ENCODE measurements at regions not wholly inside any gene's neighbourhood (a gene's known extent, or its start where the extent isn't known, plus 50 kb on each side); places are given as distances from the start of the nearest gene placed in this dataset.
"Not testable (repeated sequence)": the region's sequence is repeated elsewhere in the genome, so short reads cannot be mapped to it uniquely, and the experiment has no call there.

DNA sequence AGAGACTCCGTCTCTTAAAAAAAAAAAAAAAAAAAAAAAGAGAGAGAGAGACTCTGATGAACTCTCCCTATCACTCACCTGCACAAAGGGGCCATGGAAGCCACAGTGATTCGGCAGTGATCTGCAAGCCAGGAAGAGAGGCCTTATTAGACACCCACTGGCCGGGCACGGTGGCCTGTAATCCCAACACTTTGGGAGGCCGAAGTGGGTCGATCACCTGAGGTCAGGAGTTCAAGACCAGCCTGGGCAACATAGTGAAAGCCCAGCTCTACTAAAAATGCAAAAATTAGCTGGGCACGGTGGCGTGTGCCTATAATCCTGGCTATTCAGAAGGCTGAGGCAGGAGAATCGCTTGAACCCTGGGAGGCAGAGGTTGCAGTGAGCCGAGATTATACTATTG is 198.5 kb upstream of the WSCD1 start:
- DNase-seq = no peak

DNA sequence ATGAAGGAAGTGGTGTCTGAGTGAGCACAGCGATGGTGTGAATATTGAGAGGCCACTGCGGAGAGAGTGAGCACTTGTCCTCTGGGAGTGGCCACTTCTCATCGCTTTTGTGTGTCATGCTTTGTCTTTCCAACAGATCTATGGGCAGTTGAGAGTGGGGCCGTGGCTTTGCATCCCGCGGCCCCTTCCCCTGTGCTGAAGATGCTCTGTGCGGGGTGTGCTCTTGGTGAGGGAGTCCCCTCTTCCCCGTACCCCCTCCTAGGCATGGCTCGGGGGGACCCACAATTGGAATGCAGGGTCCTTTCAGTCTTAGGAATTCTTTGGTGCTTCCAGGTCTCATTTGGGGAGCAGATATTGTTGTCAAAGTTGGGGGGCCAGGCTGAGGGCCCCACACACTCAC is 197.3 kb upstream of the WSCD1 start:
- no peak for DNase-seq

- no peak for DNase-seq
Measured at GRCh38 chr17:5873781-5874180, 196.4 kb upstream of the WSCD1 start.

DNA sequence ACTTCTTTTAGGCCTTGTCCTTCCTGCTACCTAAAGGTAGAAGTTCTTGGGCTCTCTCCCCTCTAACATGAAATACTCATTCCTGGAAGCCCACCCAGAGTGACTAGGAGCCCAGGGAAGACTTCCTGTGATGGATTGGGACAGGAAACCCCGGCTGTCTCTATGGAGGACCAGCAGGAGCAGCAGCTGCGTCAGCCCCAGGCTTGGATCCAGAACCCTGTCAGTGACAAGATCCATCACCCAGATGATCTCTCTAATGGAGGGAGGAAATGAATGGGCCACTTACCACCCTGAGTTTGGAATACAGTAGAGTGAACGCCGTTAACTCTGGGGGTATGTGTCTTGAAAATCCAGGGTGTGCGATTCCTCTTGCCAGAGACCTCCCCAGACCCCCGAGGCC is 195.7 kb upstream of the WSCD1 start:
- DNase-seq = no peak

DNA sequence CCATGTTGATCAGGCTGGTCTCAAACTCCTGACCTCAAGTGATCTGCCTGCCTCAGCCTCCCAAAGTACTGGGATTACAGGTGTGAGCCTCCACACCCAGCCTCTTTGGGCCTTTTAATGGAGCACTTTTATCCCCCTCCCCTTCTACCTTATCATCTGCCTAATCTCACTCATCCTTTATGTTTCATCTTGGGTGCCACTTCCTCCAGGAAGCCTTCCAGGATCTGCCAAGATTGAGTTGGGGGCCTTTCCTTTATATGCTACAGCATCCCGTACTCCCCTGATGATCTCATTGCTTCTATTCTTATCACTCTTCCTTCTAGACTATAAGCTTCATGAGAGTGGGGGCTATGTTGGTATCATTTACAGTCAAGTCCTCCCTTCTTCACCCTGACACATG is 192.8 kb upstream of the WSCD1 start:
- DNase-seq = no peak

- DNase-seq = no peak
Measured at GRCh38 chr17:5877948-5878347, 192.2 kb upstream of the WSCD1 start.

- no peak for DNase-seq
Measured at GRCh38 chr17:5881849-5882248, 188.3 kb upstream of the WSCD1 start.

DNA sequence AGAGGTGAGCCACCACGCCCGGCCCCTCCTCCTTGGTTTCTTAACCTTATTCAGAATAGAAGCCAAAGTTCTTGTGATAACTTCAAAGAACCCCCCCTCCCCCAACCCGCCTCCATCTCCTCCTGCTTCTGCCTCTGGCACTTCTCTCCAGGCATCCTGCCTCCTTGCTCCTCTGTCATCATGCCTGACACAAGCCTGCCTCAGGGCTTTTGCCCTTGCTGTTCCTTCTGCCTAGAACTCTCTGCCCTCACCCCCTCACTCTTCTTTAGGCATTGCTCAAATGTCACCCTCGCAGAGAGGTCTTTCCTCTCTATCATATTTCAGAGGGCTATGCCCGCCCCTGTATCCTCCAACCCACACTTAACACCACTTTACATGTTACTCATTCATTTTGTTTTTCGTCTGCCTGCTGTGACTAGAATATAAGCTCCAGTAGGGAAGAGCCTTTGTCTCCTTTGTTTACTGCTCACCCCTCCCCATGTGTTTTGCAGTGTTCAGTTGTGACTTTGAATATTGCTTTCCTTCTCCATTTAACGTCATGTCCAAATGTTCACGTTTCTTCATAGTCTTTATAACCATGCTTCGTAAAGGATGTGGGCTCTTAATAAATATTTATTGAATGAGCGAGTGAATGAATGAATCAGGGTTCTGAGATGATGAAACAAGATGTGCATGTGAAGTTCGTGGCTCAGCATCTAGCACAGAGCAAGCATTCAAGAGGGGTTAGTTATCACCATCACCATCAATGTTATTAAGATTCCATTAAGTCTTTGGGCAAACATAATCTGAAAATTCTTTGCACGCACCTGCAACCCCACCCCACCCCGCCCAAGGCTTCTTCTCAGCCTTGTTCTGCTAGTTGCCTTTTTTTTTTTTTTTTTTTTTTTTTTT is 186.2 kb upstream of the WSCD1 start:
- DNase-seq = no peak

DNA sequence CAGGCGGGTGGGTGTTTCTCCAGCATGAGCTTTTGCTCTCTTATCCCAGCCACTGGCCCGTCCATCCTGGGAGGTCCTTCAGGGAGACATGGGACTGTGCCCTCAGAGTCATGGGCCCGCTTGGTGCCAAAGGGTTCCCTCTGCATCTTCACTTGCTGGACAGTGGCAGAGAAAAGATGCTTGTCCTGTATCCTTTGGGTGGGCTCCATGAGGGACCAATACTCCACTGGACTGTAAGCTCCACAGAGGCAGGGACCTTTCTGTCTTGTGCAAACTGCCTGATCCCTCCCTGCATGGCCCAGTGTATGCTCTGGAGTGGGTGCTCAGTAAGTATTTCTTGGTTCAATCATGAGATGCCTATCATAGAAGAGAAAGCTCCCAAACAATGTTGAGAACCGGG is 184.8 kb upstream of the WSCD1 start:
- no peak for DNase-seq

DNA sequence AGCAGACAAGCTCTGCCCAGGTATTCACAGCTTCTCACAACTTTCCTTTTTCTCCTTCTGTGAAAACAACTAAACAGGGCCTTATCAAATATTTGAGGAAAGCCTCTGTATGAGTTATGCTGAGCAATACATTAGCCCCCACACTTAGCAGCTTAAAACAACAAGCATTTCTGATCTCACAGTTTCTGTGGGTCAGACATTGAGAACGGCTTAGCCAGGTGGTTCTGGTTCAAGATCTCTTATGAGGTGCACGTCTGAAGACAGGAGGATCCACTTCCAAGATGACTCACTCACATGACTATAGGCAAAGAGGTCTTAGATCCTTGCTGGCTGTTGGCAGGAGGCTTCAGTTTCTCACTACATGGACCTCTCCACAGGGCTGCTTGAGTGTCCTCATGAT is 181.4 kb upstream of the WSCD1 start:
- DNase-seq = no peak

DNA sequence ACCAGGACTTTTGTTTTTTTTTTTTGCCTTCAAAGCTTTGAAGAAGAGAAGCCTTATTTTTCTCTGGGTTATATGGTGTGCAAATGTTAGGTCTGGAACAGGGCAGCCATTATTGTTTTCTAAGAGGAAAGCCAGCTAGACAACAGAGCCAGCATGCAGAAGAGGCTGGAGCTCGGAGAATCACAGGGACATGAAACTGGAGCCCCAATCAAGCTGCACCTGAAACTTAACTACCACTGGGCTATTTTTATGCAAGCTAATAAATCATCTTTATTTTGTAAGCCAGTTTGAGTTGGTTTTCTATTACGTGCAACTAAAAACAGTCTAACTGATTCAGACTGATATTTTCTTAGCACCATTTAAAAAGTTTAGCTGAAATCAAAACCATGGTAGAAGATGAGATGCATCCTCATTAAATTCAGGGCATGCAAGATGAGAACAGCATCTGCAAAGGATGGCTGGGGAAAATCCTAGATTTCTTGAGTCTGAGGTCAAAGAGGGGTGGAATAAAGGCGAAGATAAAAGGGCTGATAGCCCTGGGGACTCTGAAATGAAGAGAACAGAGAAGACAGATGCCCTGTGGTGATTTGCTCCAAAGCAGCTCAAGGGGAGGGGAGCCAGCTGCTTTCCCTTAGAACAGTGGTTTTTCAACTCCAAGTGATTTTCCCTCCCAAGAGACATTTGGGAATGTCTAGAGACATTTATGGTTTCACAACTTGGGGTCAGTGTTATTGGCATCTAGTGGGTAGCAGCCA is 177.1 kb upstream of the WSCD1 start:
- DNase-seq = no peak

DNA sequence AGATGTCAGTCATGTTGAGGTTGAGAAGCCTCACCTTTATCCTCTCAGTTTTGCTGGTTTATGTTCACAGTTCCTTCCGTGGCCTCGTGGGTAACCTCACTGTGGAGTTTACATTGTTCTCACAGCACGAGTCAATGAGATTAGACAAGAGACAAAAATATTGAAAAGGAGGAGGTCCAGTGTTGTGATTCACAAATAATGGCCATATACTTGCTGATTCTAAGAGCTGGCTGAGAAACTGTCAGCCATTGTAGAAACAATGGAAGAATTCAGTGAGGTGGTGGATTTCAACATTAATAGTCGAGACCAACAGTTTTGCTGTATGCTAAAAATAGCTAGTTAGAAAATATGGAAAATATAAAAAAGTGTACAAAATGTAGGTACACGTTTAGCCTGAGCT is 176.4 kb upstream of the WSCD1 start:
- no peak for DNase-seq

GRCh38 chr17:5895276-5895675 is 174.9 kb upstream of the WSCD1 start:
- DNase-seq = no peak

GRCh38 chr17:5896215-5896614 is 174.0 kb upstream of the WSCD1 start:
- DNase-seq = no peak

GRCh38 chr17:5897275-5897911 is 172.8 kb upstream of the WSCD1 start:
- DNase-seq = no peak

DNA sequence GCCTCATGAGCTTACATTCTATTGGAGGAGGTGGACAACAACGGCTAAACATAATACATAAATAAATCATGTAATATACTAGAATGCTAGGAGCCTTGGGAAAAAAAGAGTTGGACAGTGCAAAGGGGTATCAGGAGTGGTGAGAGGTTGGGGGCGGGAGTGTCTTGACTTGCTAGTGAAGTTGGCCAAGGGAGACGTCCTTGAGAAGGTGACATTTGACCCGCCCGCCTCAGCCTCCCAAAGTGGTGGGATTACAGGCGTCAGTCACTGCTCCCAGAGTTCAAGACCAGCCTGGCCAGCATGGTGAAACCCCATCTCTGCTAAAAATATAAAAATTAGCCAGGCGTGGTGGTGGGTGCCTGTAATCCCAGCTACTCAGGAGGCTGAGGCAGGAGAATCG is 172.2 kb upstream of the WSCD1 start:
- DNase-seq = not testable (repeated sequence)

- no peak for DNase-seq
Measured at GRCh38 chr17:5898406-5898805, 171.8 kb upstream of the WSCD1 start.

DNA sequence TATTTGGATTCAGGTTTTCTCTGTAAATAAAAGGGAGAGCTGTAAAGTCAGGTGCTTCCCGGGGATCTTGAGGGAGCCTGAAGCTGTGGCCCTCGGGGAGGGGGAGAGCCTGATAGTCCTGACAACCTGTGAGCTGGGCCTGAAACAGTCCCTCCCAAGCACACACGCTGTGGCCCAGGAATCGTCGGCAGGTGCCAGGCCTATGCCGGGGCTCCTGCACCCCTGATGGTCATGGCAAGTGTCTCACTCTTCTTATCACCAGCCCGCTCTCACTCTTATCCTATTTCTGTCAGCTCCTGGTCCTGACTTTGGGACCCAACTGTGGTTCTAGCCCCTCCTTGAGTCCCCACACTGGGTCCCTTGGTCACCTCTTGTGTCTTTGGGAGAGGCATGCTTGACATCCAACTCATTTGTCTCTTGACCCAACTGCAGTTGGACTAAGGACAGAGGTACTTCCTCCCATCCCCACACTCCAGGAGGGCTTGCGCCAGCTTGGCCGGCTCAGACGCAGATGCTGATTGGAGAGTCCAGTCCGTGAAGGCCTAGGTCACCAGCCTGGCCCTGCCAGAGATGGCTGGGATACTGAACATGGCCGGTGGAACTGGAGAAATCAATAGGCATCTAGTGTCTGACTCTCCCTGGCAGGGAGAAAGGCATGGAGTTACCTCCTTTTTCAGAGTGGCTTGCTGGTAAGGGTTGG is 170.5 kb upstream of the WSCD1 start:
- DNase-seq = no peak

DNA sequence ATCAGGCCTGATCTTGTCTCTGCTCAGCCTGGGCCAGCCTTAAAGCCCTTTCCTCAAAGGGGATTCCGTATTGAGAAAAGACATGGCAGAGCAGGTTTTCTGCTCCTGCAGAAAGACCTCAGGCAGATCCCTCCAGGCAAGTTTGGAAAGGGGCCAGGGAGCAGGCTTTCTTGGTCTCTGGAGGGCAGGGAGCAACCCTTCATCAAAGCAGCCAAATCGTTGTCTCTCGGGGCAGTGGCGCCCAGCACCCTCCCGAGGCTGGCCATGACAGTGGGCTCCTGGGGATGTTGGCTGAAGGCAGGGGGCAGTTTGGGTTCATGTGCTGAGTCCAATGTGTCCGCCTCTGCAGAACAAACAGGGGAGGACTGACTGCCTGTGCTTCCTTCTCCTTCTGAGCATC is 168.4 kb upstream of the WSCD1 start:
- DNase-seq = no peak

DNA sequence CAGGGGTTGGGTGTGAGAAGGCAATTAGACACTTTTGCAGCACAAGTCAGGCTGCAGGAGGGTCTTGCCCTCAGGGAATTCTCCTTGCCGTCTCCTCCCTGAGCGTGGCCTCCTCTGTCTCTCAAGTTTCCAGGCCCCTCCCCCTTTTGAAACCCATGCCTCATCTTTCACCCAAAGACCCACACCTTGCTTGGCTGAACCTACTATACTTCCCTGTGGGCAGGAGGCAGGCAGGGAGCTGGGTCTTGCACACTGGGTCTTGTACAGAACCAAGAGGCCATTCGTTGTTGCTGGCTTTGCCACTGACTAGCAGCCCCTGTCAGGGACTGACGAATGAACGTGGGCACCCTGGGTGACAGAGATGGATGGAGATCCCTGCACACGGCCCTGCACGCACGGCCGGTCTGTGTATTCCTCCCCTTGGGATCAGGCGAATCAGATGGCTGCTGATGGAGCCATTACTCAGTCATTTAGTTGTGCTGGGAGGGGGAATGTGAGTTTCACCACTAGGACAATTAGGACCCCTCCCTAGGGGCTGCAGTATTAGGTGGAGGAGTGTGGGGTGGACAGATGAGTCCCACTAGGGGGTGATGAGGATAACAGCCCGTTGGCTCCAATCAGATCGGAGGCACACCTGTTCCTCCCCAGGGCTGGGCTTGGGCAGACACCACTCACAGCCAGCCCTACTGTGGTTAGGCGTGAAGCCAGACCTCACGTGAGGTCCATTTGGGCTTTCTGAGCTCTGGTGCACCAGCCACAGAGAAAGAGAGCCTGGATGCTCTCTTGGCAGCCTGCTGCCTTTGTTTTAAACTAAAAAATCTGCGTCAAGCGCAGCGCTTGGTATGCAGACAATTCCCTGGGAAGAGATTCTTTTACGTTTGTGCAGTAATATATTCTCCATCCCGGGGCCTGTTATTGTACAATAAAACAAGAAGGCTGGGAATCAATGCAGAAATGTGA is 167.7 kb upstream of the WSCD1 start:
- no peak for DNase-seq

DNA sequence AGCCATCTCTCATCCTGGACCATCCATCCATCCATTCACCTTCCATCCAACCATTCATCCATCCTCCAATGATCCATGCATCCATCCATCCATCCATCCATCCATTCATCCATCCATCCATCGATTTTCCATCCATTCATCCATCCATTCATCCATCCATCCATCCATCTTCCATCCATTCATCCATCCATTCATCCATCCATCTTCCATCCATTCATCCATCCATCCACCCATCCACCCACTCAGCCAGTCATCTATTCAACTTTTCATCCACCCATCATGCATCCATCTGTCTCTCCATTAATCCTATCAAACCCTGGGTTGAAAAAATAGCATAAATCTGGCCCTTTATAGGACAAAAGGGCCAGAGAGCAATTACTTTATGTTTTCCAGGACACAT is 158.3 kb upstream of the WSCD1 start:
- DNase-seq = no peak

GRCh38 chr17:5913032-5913531 is 157.1 kb upstream of the WSCD1 start:
- DNase-seq = no peak
